Esophagus muscularis mucosa (tissue), 4 donors: ENCODE measurements at regions not wholly inside any gene's neighbourhood (a gene's known extent, or its start where the extent isn't known, plus 50 kb on each side); places are given as distances from the start of the nearest gene placed in this dataset.

Source experiments
- CTCF ChIP-seq, 3 experiments: fragments of 200-600 bp in 2 of 3; fragments of 450-650 bp in 1 of 3; sonication (generic) in 2 of 3; IDR thresholded peaks; one replicate each; pipeline ENCODE4 v1.5.1; 2017 to 2019; ENCODE audit warnings: antibody characterized with exemption in 3 of 3, mild to moderate bottlenecking in 2 of 3, moderate library complexity in 1 of 3
- EP300 ChIP-seq: sonication (generic); formaldehyde crosslinking; IDR thresholded peaks from one replicate; pipeline ENCODE4 v1.6.1; 2017; ENCODE audit warnings: antibody characterized with exemption
- POLR2AphosphoS5 ChIP-seq, 2 donors: sonication (generic); formaldehyde crosslinking; IDR thresholded peaks; one replicate each; pipeline ENCODE4 v1.6.1; 2017; ENCODE audit warnings: antibody characterized with exemption in 2 of 2

GRCh38 chr5:58394339-58394738 is 65.5 kb downstream of the PLK2 start:
- TF ChIP-seq EP300: no peak
- TF ChIP-seq CTCF (IDR thresholded peaks at IDR 0.05): no peak
- TF ChIP-seq POLR2AphosphoS5 (IDR thresholded peaks at IDR 0.05): no peak
